ENCODE measurements at regions not wholly inside any gene's neighbourhood (a gene's known extent, or its start where the extent isn't known, plus 50 kb on each side); places are given as distances from the start of the nearest gene placed in this dataset.

DNA sequence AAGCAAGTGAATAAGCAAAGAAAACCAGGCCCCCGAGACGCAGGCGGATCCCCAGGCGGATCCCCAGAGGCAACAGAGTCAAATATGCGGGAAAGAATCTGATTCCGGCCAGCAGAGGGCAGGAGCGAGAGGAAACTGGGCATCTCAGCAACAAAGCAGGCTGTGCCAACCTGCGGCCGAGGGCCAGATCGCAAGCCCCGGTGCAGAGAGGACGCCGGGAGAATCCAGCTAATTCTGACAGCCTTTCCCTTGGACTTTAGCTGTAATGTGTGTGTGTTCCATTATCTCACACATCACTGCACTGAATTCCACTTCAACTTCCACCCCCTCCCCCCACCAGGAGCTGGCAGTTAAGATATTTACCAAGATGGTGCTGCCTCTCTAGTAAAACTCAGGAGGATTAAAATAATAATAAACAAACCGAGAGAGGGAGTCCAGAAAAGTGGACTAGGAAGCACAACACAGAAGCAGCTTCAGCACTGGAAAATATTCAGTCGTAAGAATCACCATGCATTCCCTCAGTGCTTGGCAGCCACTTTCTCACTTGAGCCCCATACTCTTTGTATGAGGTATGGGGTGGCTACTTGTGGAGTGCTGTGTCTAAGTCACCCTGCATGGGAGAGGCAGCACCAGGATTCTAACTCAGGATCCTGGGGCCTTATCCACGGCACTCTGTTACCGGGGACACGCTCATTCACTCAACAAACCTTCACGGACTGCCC, 66.2 kb upstream of the SNX9 start:
- DNase-seq (ENCODE audit: low read depth), result peak; percentile 60

DNA sequence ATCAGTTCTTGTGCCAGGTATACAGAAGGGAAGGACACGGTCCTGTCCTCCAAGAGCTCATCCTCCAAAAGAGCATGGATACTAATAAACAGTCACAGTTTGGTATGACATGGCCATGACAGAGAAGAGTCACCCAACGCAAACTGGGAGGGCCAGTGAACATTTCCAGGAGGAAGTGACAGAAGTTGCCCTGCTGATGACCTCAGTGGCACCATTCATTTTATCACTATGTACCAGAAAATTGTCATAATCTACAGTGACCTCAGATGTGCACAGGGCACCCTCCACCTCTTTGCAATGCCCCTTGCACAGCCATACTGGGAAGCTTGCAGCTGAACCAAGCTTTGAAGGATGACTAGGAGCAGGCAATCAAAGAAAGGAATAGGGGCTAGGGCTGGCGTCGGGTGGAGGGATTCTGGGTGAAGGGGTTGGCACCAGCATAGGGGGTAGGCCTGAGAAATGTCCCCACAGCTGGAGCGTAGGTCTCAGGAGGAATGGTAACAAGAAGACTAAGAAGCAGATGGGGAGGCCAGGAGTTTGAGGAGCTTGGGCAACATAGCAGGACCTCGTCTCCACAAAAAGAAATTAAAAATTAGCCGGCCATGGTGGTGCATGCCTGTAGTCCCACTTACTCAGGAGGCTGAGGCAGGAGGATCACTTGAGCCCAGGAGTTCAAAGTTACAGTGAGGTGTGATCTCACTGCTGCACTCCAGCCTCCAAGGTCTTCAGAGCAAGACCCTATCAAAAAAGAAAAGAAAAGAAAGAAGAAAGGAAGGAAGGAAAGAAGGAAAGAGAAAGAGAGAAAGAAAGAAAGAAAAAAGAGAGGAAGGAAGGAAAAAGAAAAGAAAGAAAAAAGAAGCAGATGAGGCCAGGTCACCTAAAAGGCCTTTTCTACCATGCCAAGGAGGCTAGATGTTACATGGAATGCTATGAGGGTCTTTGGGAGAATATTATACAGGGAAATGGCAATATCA, 65.3 kb upstream of the SNX9 start:
- DNase-seq (ENCODE audit: low read depth), result no peak

DNA sequence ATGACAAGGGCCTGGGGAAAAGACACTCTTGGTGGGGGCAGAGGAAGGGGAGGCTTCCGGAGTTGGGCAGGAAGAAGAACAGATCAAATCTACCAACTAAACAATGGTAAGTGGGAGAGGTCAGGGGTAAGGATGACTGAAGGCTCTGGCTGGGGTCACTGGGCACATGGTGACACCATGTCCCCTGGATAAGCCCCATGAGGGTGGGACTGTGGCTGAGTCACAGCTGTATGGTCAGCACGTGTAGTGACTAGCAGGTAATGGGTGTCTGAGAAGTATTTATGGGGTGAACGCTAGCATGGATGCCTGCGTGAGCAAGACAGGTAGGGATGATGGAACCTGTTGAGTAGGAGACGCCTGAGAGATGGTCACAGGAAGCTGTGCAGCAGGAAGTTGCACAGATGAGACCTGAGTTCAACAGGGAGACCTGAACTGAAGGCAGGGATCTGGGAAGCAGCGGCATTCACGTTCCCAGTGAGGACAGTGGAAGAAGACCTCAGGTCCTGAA, 64.5 kb upstream of the SNX9 start:
- DNase-seq (ENCODE audit: low read depth), result no peak

DNA sequence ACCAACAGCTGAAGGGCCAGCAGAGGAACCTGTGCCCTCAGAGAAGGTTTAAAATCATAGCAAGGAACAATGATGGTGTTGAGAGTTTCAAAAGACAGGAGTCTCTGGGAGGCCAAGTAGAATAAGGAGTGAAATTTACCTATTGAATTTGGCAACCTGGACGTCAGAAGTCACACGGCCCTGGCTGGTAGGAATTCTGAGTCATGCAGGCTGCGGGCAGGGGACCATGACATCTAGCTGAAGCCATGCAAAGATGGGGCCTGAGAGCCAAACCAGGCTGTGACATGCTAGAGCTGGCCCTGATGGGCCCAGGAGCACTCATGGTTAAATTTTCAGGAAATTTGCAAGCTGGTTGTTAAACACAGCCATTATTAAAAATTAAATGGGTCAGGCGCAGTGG, 64.0 kb upstream of the SNX9 start:
- DNase-seq (ENCODE audit: low read depth), result no peak

DNA sequence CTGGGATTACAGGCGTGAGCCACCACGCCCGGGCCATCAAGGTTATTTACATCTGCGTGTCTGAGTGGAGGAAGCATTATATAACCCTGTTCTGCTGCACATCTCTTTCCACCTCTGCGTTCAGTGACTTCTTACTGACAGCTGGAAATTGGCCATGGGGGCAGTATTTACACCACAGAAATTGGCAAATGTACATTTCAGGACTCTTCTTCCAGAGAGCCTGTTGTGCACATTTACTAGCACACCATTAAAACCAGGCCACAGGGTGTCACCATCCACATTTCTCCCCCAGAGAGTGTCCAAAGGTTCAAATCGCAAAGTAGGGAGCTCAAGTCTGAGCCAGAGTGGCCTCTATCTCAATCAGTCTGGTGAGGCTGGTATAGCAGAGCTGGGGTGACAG, 62.9 kb upstream of the SNX9 start:
- DNase-seq (ENCODE audit: low read depth), result no peak

DNA sequence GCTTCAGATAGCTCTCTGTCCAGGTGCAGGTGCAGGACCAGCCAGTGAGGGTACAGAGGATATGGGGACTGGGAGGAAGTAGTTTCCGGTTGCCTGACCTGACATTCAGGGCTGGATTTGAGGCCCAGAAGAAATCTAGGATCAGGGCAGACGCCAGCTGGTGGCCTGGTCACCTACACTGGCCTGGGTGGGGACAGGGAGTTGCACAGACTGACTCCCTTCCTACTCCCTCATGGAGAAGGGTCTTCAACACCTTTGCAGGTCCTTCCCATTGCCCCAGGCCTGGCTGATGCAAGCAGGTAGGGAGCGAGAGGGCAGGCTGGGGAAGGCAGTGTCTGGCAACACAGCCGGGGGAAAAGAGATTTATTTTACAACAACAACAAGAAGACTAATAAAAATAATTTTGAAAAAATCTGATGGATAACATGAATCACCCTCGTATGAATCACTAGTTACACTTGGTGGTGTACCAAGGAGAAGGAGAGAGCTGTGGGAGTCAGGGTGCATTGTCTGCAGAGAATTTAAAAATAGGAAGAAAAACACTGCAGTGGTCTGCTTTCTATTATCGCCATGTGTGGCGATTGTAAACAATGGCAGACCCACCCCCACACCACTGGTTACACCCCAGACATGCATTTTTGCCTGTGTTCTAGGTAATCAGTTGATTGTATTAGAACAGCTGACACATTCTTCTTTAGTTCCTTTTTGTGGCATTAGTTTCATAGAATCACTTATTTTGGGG, 62.3 kb upstream of the SNX9 start:
- DNase-seq (ENCODE audit: low read depth), result no peak

DNA sequence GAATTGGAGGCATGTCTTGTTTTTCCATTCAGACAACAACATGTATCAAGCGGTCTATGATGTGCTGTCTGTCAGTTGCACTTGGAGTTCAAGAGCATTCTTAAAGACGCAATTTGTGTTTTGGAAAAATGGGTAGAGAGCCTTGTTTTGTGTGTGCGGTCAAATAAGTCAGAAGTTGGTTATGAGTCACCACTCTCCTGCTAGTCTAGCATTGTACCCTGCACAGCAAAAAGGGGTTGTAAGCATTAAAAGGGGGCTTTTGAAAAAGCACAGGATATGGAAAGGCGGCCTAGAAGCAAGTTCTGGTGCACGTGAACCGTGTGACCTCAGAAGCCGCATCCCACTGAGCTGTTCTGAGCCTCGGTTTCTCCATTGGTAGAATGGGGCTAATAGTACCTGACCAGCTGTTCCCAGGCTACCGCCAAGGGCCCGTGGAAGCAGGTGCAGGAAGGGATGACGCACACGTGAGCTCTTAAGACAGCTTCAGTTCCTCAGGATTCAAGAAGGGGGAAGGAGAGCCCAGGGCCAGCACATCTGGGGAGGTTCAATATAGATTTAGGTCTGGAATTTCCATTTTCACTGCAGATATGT, 61.6 kb upstream of the SNX9 start:
- no peak for DNase-seq (ENCODE audit: low read depth)

DNA sequence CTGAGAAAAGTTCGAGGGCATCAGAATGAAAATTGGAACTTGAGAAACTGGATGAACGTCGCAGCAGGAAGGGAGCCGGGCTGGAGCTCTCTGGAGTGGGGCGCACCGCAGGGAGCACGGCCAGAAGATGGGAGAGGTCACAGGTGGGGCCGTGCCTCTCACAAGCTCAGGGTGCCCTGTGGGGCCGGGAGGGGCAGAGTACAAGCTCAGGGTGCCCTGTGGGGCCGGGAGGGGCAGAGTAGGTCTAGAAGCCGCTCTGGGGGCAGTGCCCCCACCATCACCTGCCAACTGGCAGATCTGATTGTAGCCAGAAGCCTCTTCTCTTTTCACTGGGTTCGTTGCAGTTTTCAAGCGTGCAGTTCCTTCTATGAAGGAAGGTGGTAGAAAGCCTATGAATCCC, 61.1 kb upstream of the SNX9 start:
- no peak for DNase-seq (ENCODE audit: low read depth)

DNA sequence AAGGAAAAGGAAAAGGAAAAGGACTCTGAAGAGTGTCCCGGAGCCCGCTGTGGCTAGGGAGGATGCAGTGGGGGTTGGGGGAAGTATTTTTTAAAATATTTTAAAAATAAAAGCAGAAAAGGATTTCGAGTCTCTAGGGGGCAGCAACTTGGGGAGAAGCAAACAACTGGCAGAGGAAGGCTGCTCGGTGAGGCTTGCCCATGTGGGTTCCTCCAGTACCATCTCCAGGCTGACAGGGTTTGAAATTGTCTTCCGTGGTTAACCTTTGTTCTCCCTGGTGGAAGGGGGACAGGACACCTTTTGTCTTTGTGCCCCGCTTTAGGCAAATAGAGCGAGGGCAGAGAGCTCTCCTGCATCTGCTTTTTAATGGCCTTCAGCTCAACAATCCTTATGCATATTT, 60.4 kb upstream of the SNX9 start:
- no peak for DNase-seq (ENCODE audit: low read depth)

DNA sequence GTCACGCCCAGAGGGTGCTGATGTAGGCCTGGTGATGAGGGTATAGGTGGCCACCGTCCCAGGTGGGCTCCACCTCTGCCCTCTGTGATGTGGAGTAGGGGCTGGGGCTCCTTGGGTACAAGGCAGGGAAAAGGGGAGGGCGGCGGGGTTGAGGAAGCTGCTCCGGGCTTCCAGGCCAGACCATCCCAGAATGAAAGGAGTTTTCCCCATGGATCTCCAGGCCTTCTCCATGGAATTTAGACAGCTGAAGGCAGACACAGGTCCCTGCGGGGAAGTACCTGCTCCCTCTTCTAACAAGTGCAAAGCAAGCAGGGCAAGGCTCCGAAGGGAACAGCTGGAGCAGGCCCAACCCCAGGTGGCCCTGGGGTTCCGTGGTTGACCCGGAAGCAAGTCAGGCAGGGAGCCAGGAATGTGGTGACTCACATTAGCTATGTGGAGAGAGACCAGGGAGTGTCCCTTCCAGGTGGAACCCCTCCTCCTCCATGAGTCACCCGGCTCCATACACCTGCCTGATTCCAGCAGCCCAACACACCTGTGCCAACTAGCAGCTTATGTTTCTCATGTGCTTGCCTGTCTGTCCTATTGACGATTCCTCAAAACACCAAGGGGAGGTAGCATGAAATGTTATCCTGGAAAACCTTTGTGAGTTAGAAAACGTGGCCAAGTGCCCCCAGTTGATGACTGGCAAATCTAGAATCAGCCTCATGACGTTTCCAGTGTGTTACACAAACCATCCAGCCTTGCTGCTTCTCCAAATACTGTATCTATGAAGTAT, 59.7 kb upstream of the SNX9 start:
- DNase-seq (ENCODE audit: low read depth), result no peak

DNA sequence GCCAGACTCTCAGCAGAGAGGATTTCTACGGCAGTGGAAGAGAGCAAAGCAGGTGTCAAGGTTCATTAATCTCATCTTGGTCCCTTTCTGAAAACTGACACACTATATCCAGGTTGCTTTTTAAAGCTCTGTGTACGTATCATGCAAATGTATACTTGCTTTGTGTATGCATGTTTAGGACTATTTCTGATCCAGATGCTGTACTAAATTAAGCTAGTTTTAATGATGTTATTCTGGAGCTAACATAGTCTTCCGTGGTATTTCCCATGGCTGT, 59.2 kb upstream of the SNX9 start:
- no peak for DNase-seq (ENCODE audit: low read depth)

DNA sequence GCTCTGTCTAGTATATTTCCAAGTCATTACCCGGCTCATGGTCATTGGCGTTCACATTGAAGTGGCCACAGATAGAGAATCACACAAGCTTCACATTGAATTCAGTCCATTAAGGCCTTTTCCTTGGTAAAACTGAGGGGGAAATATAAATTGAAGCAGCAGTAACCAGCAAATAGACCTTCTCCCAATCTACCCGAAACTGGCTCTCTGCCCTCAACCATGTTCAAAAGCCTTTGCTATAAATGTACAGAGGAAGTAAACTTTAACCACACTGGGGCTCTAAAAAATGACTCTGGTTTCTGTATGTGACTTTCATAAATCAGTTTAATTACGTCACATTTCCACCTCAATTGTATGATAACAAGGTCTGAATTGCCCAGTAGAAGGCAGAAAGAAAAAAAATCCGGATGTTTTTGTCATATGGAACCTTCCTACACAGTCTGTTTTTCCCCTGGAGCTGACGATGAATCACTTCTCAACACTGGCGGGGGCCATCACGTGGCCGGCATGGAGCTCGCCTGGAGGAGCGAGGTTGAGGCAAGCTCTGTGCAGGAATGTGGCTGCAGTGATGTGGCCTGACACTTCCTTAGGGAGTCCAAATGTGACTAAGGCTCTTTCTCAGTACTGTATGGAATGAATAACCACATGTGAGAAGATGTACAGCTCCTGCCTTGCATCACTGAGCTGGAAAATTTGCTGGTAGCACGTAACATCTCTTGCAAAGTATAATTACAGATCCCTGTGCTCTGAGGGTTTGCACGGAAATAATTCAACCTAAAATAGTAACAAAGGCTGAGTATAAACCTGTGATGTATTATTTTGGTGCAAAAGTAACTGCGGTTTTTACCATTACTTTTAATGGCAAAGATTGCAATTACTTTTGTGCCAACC, 58.6 kb upstream of the SNX9 start:
- DNase-seq (ENCODE audit: low read depth), result peak; percentile 35

DNA sequence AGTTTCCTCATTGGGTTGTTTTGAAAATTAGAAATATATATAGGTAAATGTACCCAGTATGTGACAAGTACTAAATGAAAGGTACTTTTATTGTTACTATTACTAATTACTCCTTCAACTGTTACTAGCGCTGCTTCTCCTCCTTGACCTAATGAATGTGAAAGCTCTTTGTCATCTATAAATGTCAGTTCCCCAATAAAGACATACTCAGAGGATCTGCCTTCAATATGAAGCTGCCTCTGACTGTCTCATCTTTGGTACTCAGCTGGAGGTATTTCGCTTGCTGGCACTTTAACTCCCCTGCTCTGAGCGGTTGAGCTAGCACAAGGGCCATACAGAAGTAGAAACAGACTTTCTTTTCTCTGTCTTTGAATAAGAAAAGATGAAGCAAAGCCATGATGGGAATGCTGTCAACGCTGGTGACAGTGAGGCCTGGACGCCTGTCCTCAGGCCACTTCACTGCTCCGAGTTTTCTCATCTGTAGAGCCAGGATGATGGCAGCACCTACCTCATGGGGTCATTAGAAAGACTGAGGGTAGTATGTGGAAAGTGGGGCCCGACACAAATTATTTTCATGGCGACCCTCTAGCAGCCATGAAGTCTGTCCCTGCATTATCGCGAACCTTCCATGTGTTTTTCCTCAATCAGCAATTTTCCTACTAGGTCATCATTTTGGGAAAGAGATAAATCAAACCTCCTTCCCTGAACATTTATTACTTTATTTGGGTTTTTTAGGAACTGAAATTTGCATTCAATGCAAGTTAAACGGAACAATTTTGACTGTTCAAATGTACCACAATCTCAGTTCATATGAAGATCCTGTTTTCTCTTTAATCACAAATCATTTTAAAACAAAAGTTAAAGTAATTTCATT, 55.9 kb upstream of the SNX9 start:
- no peak for DNase-seq (ENCODE audit: low read depth)

DNA sequence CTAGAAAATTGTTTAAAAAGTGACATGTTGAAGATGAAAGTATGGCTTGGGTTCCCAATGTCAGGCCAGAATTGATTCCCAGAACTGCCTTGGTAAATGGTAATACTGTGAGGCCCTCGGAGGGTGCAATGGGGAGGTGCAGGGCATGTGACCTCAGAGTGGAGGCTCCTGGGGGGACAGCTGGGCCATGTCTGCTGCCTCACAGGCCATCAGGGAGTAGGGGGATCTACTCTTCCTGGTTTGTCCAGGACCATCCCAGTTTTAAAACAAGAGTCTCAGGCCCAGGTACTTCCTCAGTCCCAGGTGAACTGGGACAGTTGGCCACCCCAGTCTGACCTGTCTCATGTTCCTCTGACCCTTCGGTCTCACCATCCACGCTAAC, 55.3 kb upstream of the SNX9 start:
- no peak for DNase-seq (ENCODE audit: low read depth)

DNA sequence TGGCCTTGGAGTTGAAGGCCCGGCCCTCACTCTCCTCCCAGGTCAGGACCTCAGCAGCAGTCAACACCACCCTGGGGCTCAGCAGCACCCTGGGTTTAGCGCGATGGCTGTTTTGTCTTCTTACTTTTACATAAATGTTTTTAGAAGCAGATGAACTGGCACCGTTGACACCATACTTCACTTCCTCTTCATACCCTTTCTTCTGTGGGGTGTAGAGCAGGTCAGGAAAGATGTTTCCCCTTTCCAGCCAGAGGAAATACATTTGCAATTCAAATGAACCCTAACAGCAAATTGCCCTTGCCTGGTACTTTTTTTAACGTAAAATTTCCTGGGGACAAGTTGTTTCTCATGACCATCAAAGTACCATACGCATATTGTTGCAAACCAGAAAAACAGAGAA, 54.7 kb upstream of the SNX9 start:
- no peak for DNase-seq (ENCODE audit: low read depth)

DNA sequence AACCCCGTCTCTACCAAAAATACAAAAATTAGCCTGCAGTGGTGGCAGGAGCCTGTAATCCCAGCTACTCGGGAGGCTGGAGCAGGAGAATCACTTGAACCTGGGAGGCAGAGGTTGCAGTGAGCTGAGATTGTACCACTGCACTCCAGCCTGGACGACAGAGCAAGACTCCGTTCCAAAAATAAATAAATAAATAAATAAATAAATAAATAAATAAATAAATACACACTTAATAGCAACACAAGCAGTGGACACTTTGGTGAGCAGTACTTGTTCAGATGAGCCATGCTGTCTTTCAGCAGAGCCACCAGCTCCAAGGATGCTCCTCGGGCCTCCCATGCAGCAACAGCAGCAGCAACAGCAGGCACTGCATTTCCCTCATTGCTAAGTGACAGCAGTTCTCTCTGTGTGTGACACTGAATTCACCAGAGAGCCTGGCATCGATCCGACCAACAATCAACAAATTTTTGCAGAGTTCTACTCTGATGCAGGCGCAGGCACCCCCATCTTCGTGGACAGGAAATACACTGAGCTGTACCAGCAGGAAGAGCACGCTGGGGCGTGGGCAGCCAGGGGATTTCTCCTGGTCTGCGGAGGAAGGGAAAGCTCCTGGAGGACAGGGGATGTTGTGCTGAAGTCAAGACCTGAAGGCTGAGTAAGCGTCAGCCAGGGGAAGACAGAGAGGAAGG, 54.0 kb upstream of the SNX9 start:
- DNase-seq (ENCODE audit: low read depth), result no peak

DNA sequence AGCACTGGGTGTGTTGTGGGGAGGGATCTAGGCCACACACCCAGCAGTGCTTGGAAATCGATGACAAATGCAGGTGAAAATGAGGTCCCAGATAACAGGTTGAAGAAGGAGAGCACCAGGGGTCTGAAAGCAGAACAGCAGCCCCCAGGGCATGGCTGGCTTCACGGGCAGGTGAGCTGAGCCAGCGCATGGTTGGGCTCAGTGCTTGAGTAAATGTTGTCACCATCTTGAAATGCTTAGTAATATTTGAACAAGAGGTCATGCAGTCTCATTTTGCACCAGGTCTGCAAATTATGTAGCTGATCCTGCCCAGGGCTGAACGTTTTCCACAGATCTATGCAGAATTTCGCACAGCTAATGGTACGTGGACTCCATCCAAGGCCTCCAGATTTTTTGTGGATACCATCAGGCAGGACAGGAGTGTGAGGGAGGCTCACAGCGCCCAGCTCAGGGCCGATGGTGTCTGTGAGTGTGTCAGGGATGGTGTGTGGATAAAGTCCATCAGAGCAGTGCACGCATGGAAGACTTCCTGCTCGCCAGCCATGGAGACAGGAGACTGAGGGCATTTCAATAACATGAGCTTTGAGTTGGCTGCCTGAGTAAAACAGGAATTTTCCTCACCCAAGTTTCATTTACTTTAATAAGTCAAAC, 53.1 kb upstream of the SNX9 start:
- no peak for DNase-seq (ENCODE audit: low read depth)

DNA sequence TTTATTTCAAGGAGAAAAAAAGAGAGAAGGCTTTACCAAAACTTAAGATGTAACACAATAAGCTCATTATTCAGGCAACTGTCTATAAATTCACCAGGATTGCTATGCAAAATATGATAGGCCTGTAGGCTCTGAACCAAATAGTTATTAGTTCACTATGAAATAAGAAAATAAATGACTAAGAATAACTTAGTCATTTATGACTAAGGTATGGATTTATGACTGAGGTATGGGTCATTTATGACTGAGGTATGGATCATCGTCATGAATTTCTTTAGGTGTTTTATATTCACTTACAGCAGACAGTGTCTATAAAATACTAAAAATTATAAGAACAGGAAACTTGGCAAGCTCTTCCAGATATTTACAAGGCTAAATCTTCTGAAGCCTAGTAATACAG, 52.1 kb upstream of the SNX9 start:
- no peak for DNase-seq (ENCODE audit: low read depth)
